HG03066 (cell line): ENCODE measurements at regions not wholly inside any gene's neighbourhood (a gene's known extent, or its start where the extent isn't known, plus 50 kb on each side); places are given as distances from the start of the nearest gene placed in this dataset.

Source experiments
- ATAC-seq: cut with Tn5 transposase; IDR thresholded peaks from one replicate; pipeline ENCODE4 v1.9.1; 2021; ENCODE audit warnings: low read depth; ENCODE audit not compliant: unreplicated experiment

- no peak for ATAC-seq
These were observed 218.4 kb upstream of the FAR2 start for GRCh38 chr12:28930704-28931103.

DNA sequence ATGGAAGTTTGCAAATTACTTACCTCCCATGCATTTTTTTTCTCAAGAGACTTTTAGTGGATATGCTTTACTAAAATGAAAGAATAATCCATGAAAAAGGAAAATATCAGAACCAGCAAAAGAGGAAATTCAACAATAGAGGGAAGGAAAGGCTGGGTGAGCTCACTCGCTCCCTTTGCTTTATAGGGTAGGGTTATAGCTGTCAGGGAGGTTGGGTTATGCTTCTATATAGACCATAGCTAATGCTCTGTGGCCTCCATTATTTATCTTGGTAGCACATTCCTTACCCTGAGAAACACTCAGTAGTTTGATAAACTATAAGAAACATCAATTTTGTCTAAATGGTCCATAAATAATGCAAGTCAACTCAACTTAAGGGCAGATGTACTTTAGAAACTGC lies 215.9 kb upstream of the FAR2 start:
- ATAC-seq: no peak

- ATAC-seq: no peak
These were observed 215.1 kb upstream of the FAR2 start for GRCh38 chr12:28933864-28934527.

GRCh38 chr12:28936221-28936620 lies 212.9 kb upstream of the FAR2 start:
- no peak for ATAC-seq

DNA sequence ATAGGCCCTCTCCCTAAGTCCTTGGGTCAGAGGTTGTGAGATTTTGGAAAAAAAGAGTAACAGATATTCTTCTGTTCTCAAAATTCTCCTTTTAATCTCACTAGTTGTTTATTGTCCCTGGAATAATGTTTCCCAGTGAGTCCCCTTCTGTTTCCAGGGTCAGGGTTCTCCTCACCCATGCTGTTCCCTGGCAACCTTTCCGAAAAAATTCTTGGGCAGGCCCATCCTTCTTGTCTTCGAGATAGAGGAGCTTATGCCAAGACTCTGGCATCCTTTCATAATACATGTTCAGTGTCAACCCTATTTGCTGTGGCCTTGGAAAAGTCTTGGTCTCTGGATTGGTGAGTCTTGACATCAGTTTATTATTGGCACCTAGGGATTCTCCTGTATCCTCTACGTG lies 212.4 kb upstream of the FAR2 start:
- ATAC-seq: no peak

DNA sequence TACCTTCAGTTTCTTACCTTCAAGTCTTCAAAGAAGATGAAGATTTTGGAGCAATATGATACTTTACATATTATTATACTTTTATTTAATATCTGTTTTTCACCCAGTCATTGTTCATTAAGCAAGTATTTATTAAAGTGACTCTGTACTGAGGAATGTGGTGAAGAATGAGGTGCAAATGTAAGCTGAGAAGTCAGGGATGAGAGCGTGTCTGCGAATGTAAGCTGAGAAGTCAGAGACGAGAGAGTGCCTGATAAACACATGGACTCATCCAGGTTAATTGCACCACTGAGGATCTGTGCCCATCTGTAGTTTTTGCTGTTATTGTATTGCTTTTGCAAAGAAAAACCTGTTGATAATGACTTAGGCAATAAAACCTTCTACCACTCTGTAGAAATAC lies 211.9 kb upstream of the FAR2 start:
- ATAC-seq: no peak

DNA sequence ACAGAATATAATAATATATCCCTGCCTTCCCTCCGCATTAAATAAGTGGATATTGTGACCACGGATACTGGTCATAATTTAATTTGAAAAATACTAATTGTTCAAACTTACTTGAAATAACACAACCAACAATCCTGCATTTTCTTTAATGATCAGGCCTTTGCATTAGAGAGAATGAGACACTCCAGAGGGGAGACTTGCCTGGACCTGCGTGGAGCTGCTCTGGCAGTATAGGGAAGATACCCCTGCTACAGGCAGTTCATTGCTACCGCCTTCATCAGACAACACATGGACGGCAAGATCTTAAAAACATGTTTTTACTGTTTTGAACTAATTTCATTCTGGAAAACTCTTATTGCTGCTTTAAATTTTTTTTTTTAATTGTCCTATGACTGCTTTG lies 211.0 kb upstream of the FAR2 start:
- no peak for ATAC-seq

GRCh38 chr12:28938581-28939235 lies 210.4 kb upstream of the FAR2 start:
- no peak for ATAC-seq

DNA sequence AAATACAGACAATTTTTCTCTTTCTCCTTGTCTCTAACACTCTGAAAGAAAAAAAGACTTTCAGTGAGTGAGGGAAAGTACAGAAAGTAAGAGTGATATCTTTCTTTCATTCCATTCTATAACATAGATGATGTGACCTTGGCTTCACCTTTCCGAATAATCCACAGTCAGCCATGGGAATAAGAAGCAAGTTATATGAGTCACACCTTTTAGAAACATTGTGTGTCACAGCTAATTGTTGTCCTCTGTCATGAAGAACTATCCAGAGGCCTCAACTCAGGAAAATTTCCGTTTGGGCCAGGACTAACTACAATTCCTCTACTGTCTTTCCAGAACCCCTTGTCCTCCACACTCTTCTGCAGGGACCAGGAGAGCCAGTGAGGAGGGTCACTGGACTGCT lies 209.7 kb upstream of the FAR2 start:
- no peak for ATAC-seq

DNA sequence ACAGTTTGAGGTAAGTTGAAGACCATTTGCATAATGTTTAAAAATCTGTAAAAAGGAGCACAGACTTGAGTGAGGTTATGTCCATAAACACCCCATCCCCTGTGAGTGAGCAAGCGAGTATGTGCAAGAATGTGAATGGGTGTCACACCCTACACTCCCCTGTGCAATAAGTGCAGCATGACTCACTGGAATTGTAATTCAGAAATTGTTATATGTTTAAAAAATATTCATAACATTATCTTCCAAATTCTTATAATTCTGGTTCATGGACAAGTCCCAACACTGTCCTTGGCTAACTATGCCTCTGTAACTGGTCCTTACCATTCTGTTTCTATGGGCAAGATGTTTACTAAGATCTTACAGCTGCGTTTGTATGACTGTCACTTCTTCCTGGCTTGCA lies 207.8 kb upstream of the FAR2 start:
- no peak for ATAC-seq

GRCh38 chr12:28946361-28946760 lies 202.7 kb upstream of the FAR2 start:
- ATAC-seq: no peak

DNA sequence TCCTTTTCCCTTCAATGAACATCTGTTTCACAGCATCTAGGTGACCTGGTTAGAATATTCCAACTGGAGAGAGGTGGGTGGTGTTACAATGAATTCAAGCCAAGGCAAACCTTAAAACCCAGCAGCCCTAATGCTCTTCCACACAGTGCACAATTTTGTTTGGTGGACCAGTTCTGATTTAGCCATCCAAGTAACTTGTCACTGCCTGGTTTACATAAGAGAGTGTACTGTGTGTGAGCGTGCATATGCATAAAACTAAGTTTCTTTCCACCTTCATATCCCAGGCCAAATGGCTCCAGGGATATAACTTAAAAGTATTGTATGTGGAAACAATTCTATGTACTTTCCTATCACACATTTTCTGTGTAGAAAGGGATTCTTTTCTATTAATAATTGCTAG lies 200.4 kb upstream of the FAR2 start:
- no peak for ATAC-seq

DNA sequence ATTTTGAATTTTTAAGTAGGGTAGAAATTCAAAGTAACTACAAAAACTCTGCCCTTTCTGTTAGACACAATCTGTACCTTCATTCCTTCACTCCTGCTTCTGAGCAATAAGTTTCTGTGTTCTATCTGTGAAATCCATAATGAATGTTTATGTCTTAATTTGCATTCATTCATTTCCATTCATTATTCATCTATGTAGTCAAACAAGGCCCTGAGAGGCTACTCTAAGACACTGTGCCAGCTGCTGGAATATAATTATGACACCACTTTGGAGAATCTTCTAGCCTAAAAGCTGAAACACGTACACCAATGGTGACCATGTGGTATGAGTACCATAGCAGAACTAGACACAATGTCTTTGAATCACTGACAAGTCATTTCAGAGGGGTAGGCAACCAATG lies 199.9 kb upstream of the FAR2 start:
- ATAC-seq: no peak

GRCh38 chr12:28950049-28950448 lies 199.0 kb upstream of the FAR2 start:
- ATAC-seq: no peak

DNA sequence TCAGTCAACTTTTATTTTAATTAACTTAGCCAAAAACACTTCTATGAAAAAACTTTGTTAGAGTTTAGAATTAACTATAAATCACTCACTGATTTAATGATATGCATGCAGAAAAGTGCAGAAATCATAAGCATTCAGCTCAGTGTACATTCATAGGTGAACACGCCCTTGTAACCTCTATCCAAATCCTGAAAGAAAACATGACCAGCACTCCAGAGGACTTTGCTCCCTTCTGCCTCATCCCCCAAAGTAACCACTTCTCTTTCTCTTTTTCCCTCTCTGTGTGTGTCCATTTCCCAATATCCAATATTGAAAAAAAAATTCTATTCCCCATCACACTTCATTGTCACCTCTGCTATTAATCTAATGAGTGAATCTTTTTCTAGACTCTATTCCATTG lies 197.1 kb upstream of the FAR2 start:
- ATAC-seq: no peak

DNA sequence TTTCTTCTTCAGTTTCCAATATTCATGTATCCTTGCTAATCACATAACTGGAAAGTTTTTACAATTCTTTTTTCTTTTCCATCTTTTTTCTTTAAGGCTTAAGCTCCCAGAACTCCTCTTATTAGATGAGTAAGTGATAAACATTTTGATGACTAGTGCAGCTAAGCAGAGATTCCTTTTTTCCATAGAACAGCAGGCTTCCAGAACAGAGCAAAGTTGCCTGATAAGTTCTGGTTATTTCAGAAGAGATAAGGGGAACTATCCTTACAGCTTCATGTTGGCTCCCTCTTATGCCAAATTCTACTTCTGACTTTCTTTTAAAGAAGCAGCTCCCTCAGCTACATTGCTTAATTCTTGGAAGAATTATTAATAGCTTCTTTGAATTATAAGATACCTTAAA lies 194.7 kb upstream of the FAR2 start:
- no peak for ATAC-seq

- no peak for ATAC-seq
These were observed 193.6 kb upstream of the FAR2 start for GRCh38 chr12:28955491-28955890.

DNA sequence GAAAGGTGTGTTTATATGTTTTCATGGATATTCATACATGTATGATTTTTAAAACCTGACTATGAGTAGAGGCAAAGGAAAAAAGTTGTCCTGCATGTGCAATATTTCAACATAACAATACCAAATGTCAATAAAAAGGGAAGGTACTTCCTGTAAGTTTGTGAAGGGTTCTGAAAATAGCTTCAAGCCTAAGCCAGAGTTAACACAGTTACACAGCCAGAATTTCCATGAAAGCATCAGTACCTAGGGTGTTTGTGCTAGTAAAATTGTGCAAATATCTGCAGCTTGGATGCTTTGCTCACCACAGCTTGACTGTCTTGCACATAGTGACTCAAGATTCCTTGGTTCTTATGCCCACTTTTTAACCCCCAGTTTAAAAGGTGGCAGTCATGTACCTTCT lies 193.1 kb upstream of the FAR2 start:
- no peak for ATAC-seq

DNA sequence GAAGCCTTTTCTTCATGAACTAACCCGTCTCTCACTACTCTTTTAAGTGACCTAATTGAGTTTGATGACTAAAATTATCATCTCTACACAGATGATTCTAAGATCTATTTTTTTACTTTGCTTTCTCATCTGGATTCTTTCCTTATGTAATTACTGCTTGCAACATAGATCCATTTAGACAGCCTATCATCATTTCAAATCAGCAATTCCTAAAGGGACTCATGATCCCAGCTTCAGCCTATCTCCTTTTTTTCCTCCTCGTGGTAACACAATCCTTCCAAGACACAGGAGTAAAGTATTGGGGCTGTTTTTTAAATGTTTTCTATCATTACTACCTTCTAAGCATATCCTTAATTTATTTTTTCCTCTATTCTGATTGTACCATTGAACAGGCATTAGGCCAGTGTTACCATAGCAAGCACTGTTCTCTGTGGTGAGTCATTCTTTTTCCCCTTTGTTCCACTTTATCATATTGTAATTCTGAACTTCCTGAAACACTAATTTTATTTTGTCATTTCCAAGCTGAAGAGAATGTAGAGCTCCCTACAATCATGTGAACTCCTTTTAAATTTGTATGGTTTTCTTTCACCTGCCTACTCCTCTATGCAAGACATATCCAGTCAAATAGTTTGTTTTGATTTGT lies 190.4 kb upstream of the FAR2 start:
- ATAC-seq: no peak

GRCh38 chr12:28961948-28962384 lies 187.1 kb upstream of the FAR2 start:
- no peak for ATAC-seq

- ATAC-seq: no peak
These were observed 185.5 kb upstream of the FAR2 start for GRCh38 chr12:28963554-28963953.
